ENCODE measurements at regions not wholly inside any gene's neighbourhood (a gene's known extent, or its start where the extent isn't known, plus 50 kb on each side); places are given as distances from the start of the nearest gene placed in this dataset.

DNA sequence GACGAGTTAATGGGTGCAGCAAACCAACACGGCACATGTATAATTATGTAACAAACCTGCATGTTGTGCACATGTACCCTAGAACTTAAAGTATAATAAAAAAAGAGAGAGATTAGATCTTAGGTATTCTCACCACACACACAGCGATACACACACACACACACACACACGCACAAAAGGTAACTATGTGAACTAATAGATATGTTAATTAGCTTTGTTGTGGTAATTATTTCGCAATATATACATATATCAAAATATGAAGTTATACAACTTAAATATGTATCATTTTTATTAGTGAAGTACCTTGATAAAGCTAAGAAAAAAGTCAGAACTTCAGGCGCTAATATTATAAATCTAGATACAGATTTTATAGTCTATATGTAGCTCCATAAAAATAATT, 849.2 kb downstream of the IPMK start:
- TF ChIP-seq CTCF (IDR thresholded peaks at IDR 0.05) (no peak), SMC3 (IDR thresholded peaks at IDR 0.05; ENCODE audit: low read depth, low read length) (no peak), GABPA (IDR thresholded peaks at IDR 0.05; ENCODE audit: low read depth) (no peak)
- TF ChIP-seq, protein P1, sequence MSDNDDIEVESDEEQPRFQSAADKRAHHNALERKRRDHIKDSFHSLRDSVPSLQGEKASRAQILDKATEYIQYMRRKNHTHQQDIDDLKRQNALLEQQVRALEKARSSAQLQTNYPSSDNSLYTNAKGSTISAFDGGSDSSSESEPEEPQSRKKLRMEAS (IDR thresholded peaks at IDR 0.05; ENCODE audit: low read depth), result no peak
